ENCODE measurements at regions not wholly inside any gene's neighbourhood (a gene's known extent, or its start where the extent isn't known, plus 50 kb on each side); places are given as distances from the start of the nearest gene placed in this dataset.

- POLR2A ChIA-PET: no interaction called here
- H3K4me1 ChIP-seq (ENCODE audit: insufficient read depth, low read length): no peaks in the 10 kb centered on the region
- no peak for FAIRE-seq
Measured at GRCh38 chr2:862355-862687, 88.3 kb upstream of the SNTG2 start.

GRCh38 chr2:861655-862354 is 88.8 kb upstream of the SNTG2 start:
- Histone ChIP-seq H3K4me2 (ENCODE audit: low read depth, low read length) (no peak overlapping the region), H3K36me3 (replicated peaks in 1 of 2; ENCODE audit: control insufficient read depth in 1 of 2, insufficient read depth in 2 of 2, low read length in 2 of 2) (no peaks in the 10 kb centered on the region), H4K20me1 (ENCODE audit: insufficient read depth, low read length) (no peaks in the 10 kb centered on the region), H2AFZ (ENCODE audit: low read length) (no peak overlapping the region), H3K9me3 (ENCODE audit: low read length) (no peaks in the 10 kb centered on the region), H3K4me3 (replicated peaks in 1 of 3; ENCODE audit: insufficient read depth in 1 of 3, low read depth in 2 of 3, low read length in 3 of 3) (no peak overlapping the region), H3K9ac (ENCODE audit: insufficient read depth, low read depth, low read length) (no peak overlapping the region), H3K79me2 (ENCODE audit: insufficient read depth, low read length) (no peaks in the 10 kb centered on the region), H3K27me3 (ENCODE audit: control insufficient read depth in 1 of 2, insufficient read depth in 2 of 2, low read length in 2 of 2) (peaks cover 0 to 34% of the 10 kb centered on the region in 2 experiments; a peak in 3 of 5 replicates), H3K4me1 (ENCODE audit: insufficient read depth, low read length) (no peaks in the 10 kb centered on the region), H3K27ac (ENCODE audit: extremely low read length, insufficient read depth, low read length) (no peak overlapping the region)
- intact Hi-C loops (cut with micrococcal nuclease; ENCODE audit: unreplicated experiment) (no loop called here), in situ Hi-C loops (cut with HindIII; ENCODE audit: extremely low pct_ligation_motif_present, low pct_unique_long_range_greater_than_20kb) (no loop called here)
- DNase-seq (ENCODE audit: low spot score) (no peak), ATAC-seq (no peak), FAIRE-seq (no peak)
- WGBS (ENCODE audit: low lambda C conversion rate): 26% methylated on average over 24 of the region's 24 CpGs
- POLR2A ChIA-PET: no interaction called here
- CTCF ChIA-PET (ENCODE audit: low intra/inter-chr PET ratio, low total read pairs): no interaction called here
- no peak for TF ChIP-seq HOXA5 (CRISPR knock-in tag; IDR thresholded peaks at IDR 0.05)
- TF ChIP-seq CREB1 (IDR thresholded peaks at IDR 0.05): no peak
- no peak for TF ChIP-seq CREB1 (CRISPR knock-in tag; IDR thresholded peaks at IDR 0.05)
- no peak for TF ChIP-seq SMAD1 (CRISPR knock-in tag; IDR thresholded peaks at IDR 0.05; ENCODE audit: borderline replicate concordance, low read depth)
- TF ChIP-seq, protein P1, sequence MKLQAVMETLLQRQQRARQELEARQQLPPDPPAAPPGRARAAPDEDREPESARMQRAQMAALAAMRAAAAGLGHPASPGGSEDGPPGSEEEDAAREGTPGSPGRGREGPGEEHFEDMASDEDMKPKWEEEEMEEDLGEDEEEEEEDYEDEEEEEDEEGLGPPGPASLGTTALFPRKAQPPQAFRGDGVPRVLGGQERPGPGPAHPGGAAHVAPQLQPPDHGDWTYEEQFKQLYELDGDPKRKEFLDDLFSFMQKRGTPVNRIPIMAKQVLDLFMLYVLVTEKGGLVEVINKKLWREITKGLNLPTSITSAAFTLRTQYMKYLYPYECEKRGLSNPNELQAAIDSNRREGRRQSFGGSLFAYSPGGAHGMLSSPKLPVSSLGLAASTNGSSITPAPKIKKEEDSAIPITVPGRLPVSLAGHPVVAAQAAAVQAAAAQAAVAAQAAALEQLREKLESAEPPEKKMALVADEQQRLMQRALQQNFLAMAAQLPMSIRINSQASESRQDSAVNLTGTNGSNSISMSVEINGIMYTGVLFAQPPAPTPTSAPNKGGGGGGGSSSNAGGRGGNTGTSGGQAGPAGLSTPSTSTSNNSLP (IDR thresholded peaks at IDR 0.05; ENCODE audit: low read depth, low read length): no peak
- TF ChIP-seq JDP2 (CRISPR knock-in tag; IDR thresholded peaks at IDR 0.05; ENCODE audit: borderline replicate concordance): no peak
- no TSS peak for BruUV-seq (replicated peaks)

More at GRCh38 chr2:862355-862687, 88.3 kb upstream of the SNTG2 start:
- WGBS (ENCODE audit: low lambda C conversion rate): 11% methylated on average over 17 of the region's 17 CpGs
- H3K4me2 ChIP-seq (ENCODE audit: low read depth, low read length): no peak overlapping the region
- H3K27me3 ChIP-seq (ENCODE audit: control insufficient read depth in 1 of 2, insufficient read depth in 2 of 2, low read length in 2 of 2): peaks cover 0 to 37% of the 10 kb centered on the region in 2 experiments; a peak in 3 of 5 replicates
- no TSS peak for BruUV-seq (replicated peaks)
- H3K9me3 ChIP-seq (ENCODE audit: low read length): no peaks in the 10 kb centered on the region
- H3K9ac ChIP-seq (ENCODE audit: insufficient read depth, low read depth, low read length): no peak overlapping the region
- no peak for DNase-seq (ENCODE audit: low spot score)
- H4K20me1 ChIP-seq (ENCODE audit: insufficient read depth, low read length): no peaks in the 10 kb centered on the region
- CTCF ChIA-PET (ENCODE audit: low intra/inter-chr PET ratio, low total read pairs): no interaction called here
- no peaks in the 10 kb centered on the region for H3K36me3 ChIP-seq (replicated peaks in 1 of 2; ENCODE audit: control insufficient read depth in 1 of 2, insufficient read depth in 2 of 2, low read length in 2 of 2)
- no peaks in the 10 kb centered on the region for H3K79me2 ChIP-seq (ENCODE audit: insufficient read depth, low read length)
- H3K27ac ChIP-seq (ENCODE audit: extremely low read length, insufficient read depth, low read length): no peak overlapping the region
- no peak overlapping the region for H3K4me3 ChIP-seq (replicated peaks in 1 of 3; ENCODE audit: insufficient read depth in 1 of 3, low read depth in 2 of 3, low read length in 3 of 3)
- intact Hi-C loops (cut with micrococcal nuclease; ENCODE audit: unreplicated experiment): no loop called here
- in situ Hi-C loops (cut with HindIII; ENCODE audit: extremely low pct_ligation_motif_present, low pct_unique_long_range_greater_than_20kb): no loop called here
- ATAC-seq: no peak
- TF ChIP-seq ZSCAN20 (CRISPR knock-in tag; IDR thresholded peaks at IDR 0.05; ENCODE audit: borderline replicate concordance) (no peak), NR3C1 (CRISPR knock-in tag; IDR thresholded peaks at IDR 0.05) (no peak), DRAP1 (CRISPR knock-in tag; IDR thresholded peaks at IDR 0.05) (no peak), PRPF4 (IDR thresholded peaks at IDR 0.05; ENCODE audit: low read depth, low read length, poor library complexity, severe bottlenecking) (no peak), MEF2D (CRISPR knock-in tag; IDR thresholded peaks at IDR 0.05) (no peak), SIN3A (IDR thresholded peaks at IDR 0.05; ENCODE audit: borderline replicate concordance, low read depth, low read length) (no peak)
- no peak overlapping the region for H2AFZ ChIP-seq (ENCODE audit: low read length)
